KBM-7 (cell line): ENCODE measurements at regions not wholly inside any gene's neighbourhood (a gene's known extent, or its start where the extent isn't known, plus 50 kb on each side); places are given as distances from the start of the nearest gene placed in this dataset.

Experiments used
- DNase-seq: peaks from one replicate; pipeline ENCODE4 v3.0.0-alpha.2; 2015
- in situ Hi-C: fragments of 300-500 bp; cut with MboI; formaldehyde crosslinking; loops from 2 replicates; pipeline ENCODE4 v1.14.3; 2020; ENCODE audit warnings: low sequenced_read_pairs, low pct_unique_long_range_greater_than_20kb, mixed read lengths

GRCh38 chr11:106424111-106424510, 346.6 kb downstream of the AASDHPPT start:
- in situ Hi-C loops = no loop called here
- DNase-seq = no peak

GRCh38 chr11:106425819-106426218, 348.4 kb downstream of the AASDHPPT start:
- in situ Hi-C loops = no loop called here
- DNase-seq = no peak

GRCh38 chr11:106426696-106427095, 349.2 kb downstream of the AASDHPPT start:
- no peak for DNase-seq
- in situ Hi-C loops = no loop called here

- in situ Hi-C loops = no loop called here
- DNase-seq = no peak
These were observed 350.3 kb downstream of the AASDHPPT start for GRCh38 chr11:106427736-106428135.

- in situ Hi-C loops = no loop called here
- no peak for DNase-seq
These were observed 364.6 kb downstream of the AASDHPPT start for GRCh38 chr11:106442032-106442431.

GRCh38 chr11:106446302-106446701, 368.8 kb downstream of the AASDHPPT start:
- DNase-seq = no peak
- in situ Hi-C loops = no loop called here

- no peak for DNase-seq
- in situ Hi-C loops = no loop called here
These were observed 369.5 kb downstream of the AASDHPPT start for GRCh38 chr11:106446955-106447354.

- in situ Hi-C loops = no loop called here
- DNase-seq = no peak
These were observed 370.2 kb downstream of the AASDHPPT start for GRCh38 chr11:106447631-106448191.

GRCh38 chr11:106449763-106450162, 372.3 kb downstream of the AASDHPPT start:
- in situ Hi-C loops = no loop called here

GRCh38 chr11:106451228-106451922, 373.9 kb downstream of the AASDHPPT start:
- in situ Hi-C loops = no loop called here
- no peak for DNase-seq

More at GRCh38 chr11:106449763-106450162, 372.3 kb downstream of the AASDHPPT start:
- no peak for DNase-seq

GRCh38 chr11:106456647-106457046, 379.2 kb downstream of the AASDHPPT start:
- in situ Hi-C loops = no loop called here
- DNase-seq = no peak

- in situ Hi-C loops = no loop called here
- DNase-seq = no peak
These were observed 380.3 kb downstream of the AASDHPPT start for GRCh38 chr11:106457727-106458126.

- in situ Hi-C loops = no loop called here
- no peak for DNase-seq
These were observed 381.7 kb downstream of the AASDHPPT start for GRCh38 chr11:106459135-106459534.

GRCh38 chr11:106461148-106461691, 383.8 kb downstream of the AASDHPPT start:
- DNase-seq = no peak
- in situ Hi-C loops = no loop called here

GRCh38 chr11:106461839-106462545, 384.5 kb downstream of the AASDHPPT start:
- in situ Hi-C loops = no loop called here
- DNase-seq = no peak

GRCh38 chr11:106463154-106463553, 385.7 kb downstream of the AASDHPPT start:
- in situ Hi-C loops = no loop called here
- DNase-seq = no peak

- DNase-seq = no peak
- in situ Hi-C loops = no loop called here
These were observed 386.3 kb downstream of the AASDHPPT start for GRCh38 chr11:106463796-106464201.

- in situ Hi-C loops = no loop called here
- DNase-seq = no peak
These were observed 387.3 kb downstream of the AASDHPPT start for GRCh38 chr11:106464728-106465127.

GRCh38 chr11:106466521-106467080, 389.1 kb downstream of the AASDHPPT start:
- DNase-seq = no peak
- in situ Hi-C loops = no loop called here

- in situ Hi-C loops = no loop called here
- DNase-seq = no peak
These were observed 390.0 kb downstream of the AASDHPPT start for GRCh38 chr11:106467501-106467900.
